ENCODE measurements at regions not wholly inside any gene's neighbourhood (a gene's known extent, or its start where the extent isn't known, plus 50 kb on each side); places are given as distances from the start of the nearest gene placed in this dataset.

GRCh38 chr11:81368192-81368591 lies 1365.5 kb downstream of the FAM181B start:
- POLR2A ChIA-PET = no interaction called here

GRCh38 chr11:81365496-81365895 lies 1368.2 kb downstream of the FAM181B start:
- H3K27me3 ChIP-seq (ENCODE audit: control insufficient read depth in 1 of 2, insufficient read depth in 2 of 2, low read length in 2 of 2) = no peaks in the 10 kb centered on the region
- no peak overlapping the region for H3K9ac ChIP-seq (ENCODE audit: insufficient read depth, low read depth, low read length)
- H3K79me2 ChIP-seq (ENCODE audit: insufficient read depth, low read length) = no peaks in the 10 kb centered on the region
- H2AFZ ChIP-seq (ENCODE audit: low read length) = no peak overlapping the region
- H3K4me2 ChIP-seq (ENCODE audit: low read depth, low read length) = no peak overlapping the region
- no peaks in the 10 kb centered on the region for H3K4me1 ChIP-seq (ENCODE audit: insufficient read depth, low read length)
- ChIA-PET CTCF (ENCODE audit: low intra/inter-chr PET ratio, low total read pairs) (no interaction called here), POLR2A (no interaction called here)
- no peak for FAIRE-seq
- H4K20me1 ChIP-seq (ENCODE audit: insufficient read depth, low read length) = no peaks in the 10 kb centered on the region
- DNase-seq (ENCODE audit: low spot score) = no peak
- intact Hi-C loops (cut with micrococcal nuclease; ENCODE audit: unreplicated experiment) = no loop called here
- no peak for ATAC-seq
- no peaks in the 10 kb centered on the region for H3K36me3 ChIP-seq (replicated peaks in 1 of 2; ENCODE audit: control insufficient read depth in 1 of 2, insufficient read depth in 2 of 2, low read length in 2 of 2)
- in situ Hi-C loops (cut with HindIII; ENCODE audit: extremely low pct_ligation_motif_present, low pct_unique_long_range_greater_than_20kb) = no loop called here
- H3K9me3 ChIP-seq (ENCODE audit: low read length) = no peaks in the 10 kb centered on the region
- BruUV-seq (replicated peaks) = no TSS peak
- WGBS (ENCODE audit: low lambda C conversion rate) = 2% methylated on average over 4 of the region's 4 CpGs
- no peak overlapping the region for H3K4me3 ChIP-seq (replicated peaks in 1 of 3; ENCODE audit: insufficient read depth in 1 of 3, low read depth in 2 of 3, low read length in 3 of 3)
- H3K27ac ChIP-seq (ENCODE audit: extremely low read length, insufficient read depth, low read length) = no peak overlapping the region
- TF ChIP-seq HNRNPUL1 (IDR thresholded peaks at IDR 0.05; ENCODE audit: low read depth, low read length) (no peak), NR2C2 (CRISPR knock-in tag; IDR thresholded peaks at IDR 0.05; ENCODE audit: borderline replicate concordance) (no peak), ZNF580 (CRISPR knock-in tag; IDR thresholded peaks at IDR 0.05; ENCODE audit: borderline replicate concordance, low read depth) (no peak), USF2 (IDR thresholded peaks at IDR 0.05; ENCODE audit: low read depth, low read length) (no peak), USF2 (CRISPR knock-in tag; IDR thresholded peaks at IDR 0.05; ENCODE audit: borderline replicate concordance) (no peak), ZSCAN22 (CRISPR knock-in tag; IDR thresholded peaks at IDR 0.05) (no peak), PRDM10 (CRISPR knock-in tag; IDR thresholded peaks at IDR 0.05; ENCODE audit: low read depth) (no peak), ZNF329 (CRISPR knock-in tag; IDR thresholded peaks at IDR 0.05; ENCODE audit: low read depth) (no peak)

More at GRCh38 chr11:81368192-81368591, 1365.5 kb downstream of the FAM181B start:
- H3K9me3 ChIP-seq (ENCODE audit: low read length) = no peaks in the 10 kb centered on the region
- no peak overlapping the region for H3K4me2 ChIP-seq (ENCODE audit: low read depth, low read length)
- no peak overlapping the region for H2AFZ ChIP-seq (ENCODE audit: low read length)
- no peak overlapping the region for H3K27ac ChIP-seq (ENCODE audit: extremely low read length, insufficient read depth, low read length)
- no peaks in the 10 kb centered on the region for H3K27me3 ChIP-seq (ENCODE audit: control insufficient read depth in 1 of 2, insufficient read depth in 2 of 2, low read length in 2 of 2)
- WGBS (ENCODE audit: low lambda C conversion rate) = 19% methylated on average over 7 of the region's 11 CpGs
- H3K36me3 ChIP-seq (replicated peaks in 1 of 2; ENCODE audit: control insufficient read depth in 1 of 2, insufficient read depth in 2 of 2, low read length in 2 of 2) = no peaks in the 10 kb centered on the region
- H4K20me1 ChIP-seq (ENCODE audit: insufficient read depth, low read length) = no peaks in the 10 kb centered on the region
- no peak overlapping the region for H3K9ac ChIP-seq (ENCODE audit: insufficient read depth, low read depth, low read length)
- FAIRE-seq = no peak
- no peak for DNase-seq (ENCODE audit: low spot score)
- no peak for ATAC-seq
- BruUV-seq (replicated peaks) = no TSS peak
- CTCF ChIA-PET (ENCODE audit: low intra/inter-chr PET ratio, low total read pairs) = no interaction called here
- no peaks in the 10 kb centered on the region for H3K79me2 ChIP-seq (ENCODE audit: insufficient read depth, low read length)
- TF ChIP-seq CREB1 (IDR thresholded peaks at IDR 0.05) (no peak), CREB1 (CRISPR knock-in tag; IDR thresholded peaks at IDR 0.05) (no peak), ZNF414 (CRISPR knock-in tag; IDR thresholded peaks at IDR 0.05) (no peak), MXI1 (IDR thresholded peaks at IDR 0.05; ENCODE audit: borderline replicate concordance, low read depth, low read length) (no peak), SKI (IDR thresholded peaks at IDR 0.05; ENCODE audit: partially characterized antibody) (no peak)
- no peaks in the 10 kb centered on the region for H3K4me1 ChIP-seq (ENCODE audit: insufficient read depth, low read length)
- in situ Hi-C loops (cut with HindIII; ENCODE audit: extremely low pct_ligation_motif_present, low pct_unique_long_range_greater_than_20kb) (no loop called here), intact Hi-C loops (cut with micrococcal nuclease; ENCODE audit: unreplicated experiment) (no loop called here)
- H3K4me3 ChIP-seq (replicated peaks in 1 of 3; ENCODE audit: insufficient read depth in 1 of 3, low read depth in 2 of 3, low read length in 3 of 3) = no peak overlapping the region
